ENCODE measurements at regions not wholly inside any gene's neighbourhood (a gene's known extent, or its start where the extent isn't known, plus 50 kb on each side); places are given as distances from the start of the nearest gene placed in this dataset.
"Not testable (repeated sequence)": the region's sequence is repeated elsewhere in the genome, so short reads cannot be mapped to it uniquely, and the experiment has no call there.

DNA sequence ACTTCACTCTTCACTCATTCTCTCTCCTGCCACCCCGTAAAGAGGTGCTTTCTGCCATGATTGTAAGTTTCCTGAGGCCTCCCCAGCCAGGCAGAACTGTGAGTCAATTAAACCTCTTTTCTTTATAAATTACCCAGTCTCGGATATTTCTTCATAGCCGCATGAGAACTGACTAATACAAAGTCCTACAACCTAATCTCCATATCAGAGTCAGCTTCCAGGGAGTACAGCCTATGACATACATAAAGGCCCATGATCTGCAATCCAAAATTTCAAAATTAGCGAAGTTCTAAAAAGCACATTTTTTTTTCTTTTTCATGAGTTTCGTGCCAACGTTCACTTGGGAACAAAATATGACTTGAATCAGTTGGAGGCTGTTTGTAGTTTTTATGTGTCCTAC lies 256.9 kb upstream of the DUSP10 start:
- H3K4me3 ChIP-seq (ENCODE audit: low read depth, low read length) = no peak overlapping the region
- in situ Hi-C loops (cut with HindIII; ENCODE audit: low sequenced_read_pairs) = no loop called here
- TF ChIP-seq, protein P1, sequence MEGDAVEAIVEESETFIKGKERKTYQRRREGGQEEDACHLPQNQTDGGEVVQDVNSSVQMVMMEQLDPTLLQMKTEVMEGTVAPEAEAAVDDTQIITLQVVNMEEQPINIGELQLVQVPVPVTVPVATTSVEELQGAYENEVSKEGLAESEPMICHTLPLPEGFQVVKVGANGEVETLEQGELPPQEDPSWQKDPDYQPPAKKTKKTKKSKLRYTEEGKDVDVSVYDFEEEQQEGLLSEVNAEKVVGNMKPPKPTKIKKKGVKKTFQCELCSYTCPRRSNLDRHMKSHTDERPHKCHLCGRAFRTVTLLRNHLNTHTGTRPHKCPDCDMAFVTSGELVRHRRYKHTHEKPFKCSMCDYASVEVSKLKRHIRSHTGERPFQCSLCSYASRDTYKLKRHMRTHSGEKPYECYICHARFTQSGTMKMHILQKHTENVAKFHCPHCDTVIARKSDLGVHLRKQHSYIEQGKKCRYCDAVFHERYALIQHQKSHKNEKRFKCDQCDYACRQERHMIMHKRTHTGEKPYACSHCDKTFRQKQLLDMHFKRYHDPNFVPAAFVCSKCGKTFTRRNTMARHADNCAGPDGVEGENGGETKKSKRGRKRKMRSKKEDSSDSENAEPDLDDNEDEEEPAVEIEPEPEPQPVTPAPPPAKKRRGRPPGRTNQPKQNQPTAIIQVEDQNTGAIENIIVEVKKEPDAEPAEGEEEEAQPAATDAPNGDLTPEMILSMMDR (IDR thresholded peaks at IDR 0.05; ENCODE audit: low read depth, low read length) = no peak
- no peak for DNase-seq (ENCODE audit: low read depth, low spot score)

DNA sequence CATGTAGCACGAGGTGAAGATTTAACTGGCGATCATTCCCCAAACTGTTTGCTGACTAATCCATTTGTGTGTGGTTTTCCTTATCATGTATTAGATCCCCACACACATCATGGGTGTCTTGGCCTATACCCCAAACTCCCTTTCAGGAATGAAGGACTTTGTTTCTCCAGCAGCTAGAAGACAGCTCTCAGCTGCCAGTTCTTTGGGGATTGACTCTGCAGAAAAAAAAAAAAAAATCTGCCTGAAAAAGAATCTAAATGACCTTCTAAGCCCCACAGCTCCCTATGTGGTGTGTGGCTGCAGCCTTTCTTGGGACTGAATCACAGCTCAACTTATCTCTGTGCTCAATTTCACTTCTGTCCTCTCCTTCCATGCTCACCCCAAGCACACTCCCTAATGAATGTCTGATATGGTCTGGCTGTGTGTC lies 256.3 kb upstream of the DUSP10 start:
- no peak overlapping the region for H3K4me3 ChIP-seq (ENCODE audit: low read depth, low read length)
- TF ChIP-seq, protein P1 (IDR thresholded peaks at IDR 0.05; ENCODE audit: low read depth, low read length) = no peak
- DNase-seq (ENCODE audit: low read depth, low spot score) = peak; percentile 55
- in situ Hi-C loops (cut with HindIII; ENCODE audit: low sequenced_read_pairs) = no loop called here

DNA sequence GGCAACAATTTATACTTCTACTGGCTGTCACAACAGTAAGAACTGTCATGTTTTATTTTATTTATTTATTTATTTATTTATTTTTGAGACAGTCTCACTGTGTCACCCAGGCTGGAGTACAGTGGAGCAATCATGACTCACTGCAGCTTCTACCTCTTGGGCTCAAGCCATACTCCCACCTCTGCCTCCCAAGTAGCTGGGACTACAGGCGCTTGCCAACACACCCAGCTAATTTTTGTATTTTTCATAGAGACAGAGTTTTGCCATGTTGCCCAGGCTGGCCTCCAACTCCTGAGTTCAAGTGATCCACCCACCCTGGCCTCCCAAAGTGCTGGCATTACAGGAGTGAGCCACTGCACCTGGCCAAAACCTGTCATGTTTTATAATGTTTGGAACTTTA lies 255.1 kb upstream of the DUSP10 start:
- H3K4me3 ChIP-seq (ENCODE audit: low read depth, low read length); in situ Hi-C loops (cut with HindIII; ENCODE audit: low sequenced_read_pairs): not testable (repeated sequence)
- DNase-seq (ENCODE audit: low read depth, low spot score) = peak; percentile 52

DNA sequence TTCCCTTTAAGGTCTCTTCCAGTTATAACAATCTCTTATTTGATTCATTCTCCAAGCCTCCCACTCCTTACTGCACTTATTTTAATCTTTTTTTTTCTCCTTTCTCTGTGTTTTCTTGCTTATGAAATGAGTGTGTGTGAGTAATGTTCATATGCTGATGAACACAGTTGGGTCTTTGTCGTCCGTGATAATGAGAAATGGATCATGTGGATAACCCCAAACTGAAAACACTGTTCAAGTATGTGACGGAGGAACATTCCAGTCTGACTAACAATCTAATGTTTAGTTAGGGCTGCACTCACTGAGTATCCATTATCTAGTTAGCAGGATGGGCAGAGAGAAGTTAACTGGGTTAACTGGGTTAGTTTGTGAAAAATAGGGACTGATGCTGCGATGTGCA lies 253.1 kb upstream of the DUSP10 start:
- in situ Hi-C loops (cut with HindIII; ENCODE audit: low sequenced_read_pairs) = no loop called here
- peak; percentile 75 for DNase-seq (ENCODE audit: low read depth, low spot score)
- TF ChIP-seq, protein P1 (IDR thresholded peaks at IDR 0.05; ENCODE audit: low read depth, low read length) = no peak
- no peak overlapping the region for H3K4me3 ChIP-seq (ENCODE audit: low read depth, low read length)

DNA sequence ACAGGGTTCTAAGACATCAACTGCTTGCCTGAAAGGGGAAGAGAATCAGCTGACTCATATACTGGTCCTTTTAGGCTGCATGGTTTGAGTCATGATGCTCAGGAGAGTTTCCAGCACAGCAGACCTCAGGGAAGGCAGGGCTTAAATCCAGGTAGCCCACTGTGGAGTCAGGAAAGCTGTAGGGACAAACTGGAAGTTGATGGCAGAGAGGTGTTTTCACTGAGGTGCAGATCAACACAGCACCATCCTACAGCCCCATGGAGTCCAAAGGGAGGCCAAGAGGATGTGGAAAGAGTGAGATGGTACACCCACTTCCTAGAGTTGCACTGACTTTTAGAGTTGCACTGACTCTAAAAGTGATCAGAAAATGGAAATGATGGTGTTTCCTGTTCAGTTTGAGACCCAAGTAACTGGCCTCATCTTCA lies 252.4 kb upstream of the DUSP10 start:
- in situ Hi-C loops (cut with HindIII; ENCODE audit: low sequenced_read_pairs) = no loop called here
- H3K4me3 ChIP-seq (ENCODE audit: low read depth, low read length) = no peak overlapping the region
- peak; percentile 55 for DNase-seq (ENCODE audit: low read depth, low spot score)
- TF ChIP-seq, protein P1 (IDR thresholded peaks at IDR 0.05; ENCODE audit: low read depth, low read length) = no peak

DNA sequence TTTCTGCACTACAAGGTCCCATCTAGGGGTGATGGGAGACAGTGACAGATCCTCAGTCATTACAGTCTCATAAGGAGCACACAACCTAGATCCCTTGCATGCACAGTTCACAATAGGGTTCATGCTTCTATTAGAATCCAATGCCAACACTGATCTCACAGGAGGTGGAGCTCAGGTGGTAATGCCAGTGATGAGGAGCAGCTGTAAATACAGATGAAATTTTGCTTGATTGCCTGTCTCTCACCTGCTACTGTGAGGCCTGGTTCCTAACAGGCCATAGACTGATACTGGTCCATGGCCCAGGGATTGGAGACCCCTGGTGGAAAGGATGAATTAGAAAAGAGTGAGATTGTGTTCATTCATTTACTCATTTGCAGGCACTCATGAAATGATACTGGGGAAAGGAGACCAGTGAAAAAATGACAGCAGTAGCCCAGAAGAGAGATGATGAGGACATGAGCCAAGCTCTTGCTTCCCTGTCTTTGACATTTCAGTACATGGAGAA lies 251.6 kb upstream of the DUSP10 start:
- TF ChIP-seq, protein P1 (IDR thresholded peaks at IDR 0.05; ENCODE audit: low read depth, low read length) = peak; percentile 4
- in situ Hi-C loops (cut with HindIII; ENCODE audit: low sequenced_read_pairs) = no loop called here
- H3K4me3 ChIP-seq (ENCODE audit: low read depth, low read length) = no peak overlapping the region
- no peak for DNase-seq (ENCODE audit: low read depth, low spot score)

DNA sequence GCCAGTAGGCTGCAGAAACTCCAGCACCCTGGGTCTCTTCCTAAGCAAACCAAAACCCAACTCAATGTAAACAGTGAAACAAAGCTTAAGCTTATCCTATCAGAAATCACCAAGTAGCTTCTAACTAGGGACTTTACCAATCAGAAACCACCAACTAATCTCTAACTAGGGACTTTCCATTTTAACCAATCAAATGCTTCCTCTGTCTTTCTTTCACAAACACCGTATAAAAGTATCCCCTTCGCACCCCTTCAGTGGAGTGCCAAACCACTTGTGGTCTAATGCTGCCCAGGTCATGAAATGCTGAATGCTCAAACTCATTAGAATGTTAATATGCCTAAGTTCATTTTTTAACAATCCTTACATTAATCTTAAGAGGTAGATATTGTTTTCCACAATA lies 250.5 kb upstream of the DUSP10 start:
- DNase-seq (ENCODE audit: low read depth, low spot score) = no peak
- TF ChIP-seq, protein P1 (IDR thresholded peaks at IDR 0.05; ENCODE audit: low read depth, low read length) = no peak
- in situ Hi-C loops (cut with HindIII; ENCODE audit: low sequenced_read_pairs) = no loop called here
- no peak overlapping the region for H3K4me3 ChIP-seq (ENCODE audit: low read depth, low read length)

All from astrocyte of the spinal cord (primary cell).